Activated naive CD4-positive, alpha-beta T cell treated with anti-CD3 and anti-CD28 coated beads, Interleukin-2, amount 10 ng/mL, durations not matched to agents 7 days and 5 days (primary cell): ENCODE measurements at regions not wholly inside any gene's neighbourhood (a gene's known extent, or its start where the extent isn't known, plus 50 kb on each side); places are given as distances from the start of the nearest gene placed in this dataset.

ENCODE experiments used
- CTCF ChIA-PET: fragments of 350-600 bp; sonication (Branson Sonifier 250); formaldehyde crosslinking; loops from one replicate; lab custom pipeline; 2021; ENCODE audit warnings: antibody characterized with exemption; lab: Charles Lee
- DNase-seq: peaks from one replicate; pipeline ENCODE4 v3.0.0-alpha.2; 2020
- H3K27ac Mint-ChIP-seq: one replicate; pipeline ENCODE4 v1.8.0; 2021; ENCODE audit warnings: mild to moderate bottlenecking, moderate library complexity, mixed read lengths
- H3K27me3 Mint-ChIP-seq: one replicate; pipeline ENCODE4 v1.8.0; 2021; ENCODE audit warnings: mild to moderate bottlenecking, mixed read lengths
- H3K36me3 Mint-ChIP-seq: one replicate; pipeline ENCODE4 v1.8.0; 2021; ENCODE audit warnings: mixed read lengths
- H3K4me1 Mint-ChIP-seq: one replicate; pipeline ENCODE4 v1.8.0; 2021; ENCODE audit warnings: mixed read lengths
- H3K4me3 Mint-ChIP-seq: one replicate; pipeline ENCODE4 v1.8.0; 2021; ENCODE audit warnings: mild to moderate bottlenecking, moderate library complexity, mixed read lengths
- H3K9me3 Mint-ChIP-seq: one replicate; pipeline ENCODE4 v1.8.0; 2021; ENCODE audit warnings: mixed read lengths

DNA sequence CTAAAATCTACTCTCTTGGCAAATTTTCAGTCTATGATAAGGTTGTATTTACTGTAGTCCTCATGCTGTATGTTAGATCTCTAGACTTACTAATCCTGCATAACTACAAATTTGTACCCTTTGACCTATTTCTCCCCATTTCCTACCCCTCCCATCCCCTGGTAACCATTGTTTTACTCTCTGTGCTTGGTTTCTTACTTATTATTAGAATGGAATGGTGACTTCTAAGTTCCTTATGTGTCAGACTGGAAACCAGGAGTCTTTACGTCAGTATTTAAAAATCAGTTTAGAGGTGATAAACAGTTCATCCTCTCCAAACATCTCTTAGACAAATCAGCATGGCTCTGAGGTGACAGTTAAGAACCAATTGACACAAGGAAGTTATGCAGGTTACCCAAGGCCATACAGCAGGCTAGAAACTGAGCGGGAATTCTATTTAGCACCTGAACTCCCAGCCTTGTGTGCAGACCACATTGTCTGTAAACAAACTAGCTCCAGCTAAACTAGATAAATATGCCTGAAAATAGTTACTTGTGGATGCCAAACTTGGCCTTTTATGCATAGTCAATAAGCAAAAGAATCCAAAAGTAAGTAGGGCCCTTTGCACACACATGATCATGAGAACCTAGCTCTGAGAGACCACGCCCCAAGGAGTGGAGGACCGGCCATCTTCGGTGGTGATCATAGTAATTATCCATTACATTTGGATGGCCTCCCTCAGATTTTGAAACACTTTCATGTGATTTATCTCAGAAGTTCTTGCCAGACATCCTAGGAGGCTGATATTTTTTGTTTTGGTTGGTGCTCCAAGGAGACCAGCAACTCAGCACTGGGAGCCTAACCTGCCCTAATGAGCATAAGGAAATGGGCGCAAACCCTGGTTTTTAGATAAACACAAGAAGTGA is 72.3 kb upstream of the BOC start:
- DNase-seq, result no peak
- no peaks in the 10 kb centered on the region for H3K9me3 Mint-ChIP-seq
- no peaks in the 10 kb centered on the region for H3K4me1 Mint-ChIP-seq
- H3K27ac Mint-ChIP-seq, result no peak overlapping the region
- CTCF ChIA-PET, result no interaction called here
- H3K4me3 Mint-ChIP-seq, result no peak overlapping the region
- H3K27me3 Mint-ChIP-seq, result peaks cover 3% of the 10 kb centered on the region
- no peaks in the 10 kb centered on the region for H3K36me3 Mint-ChIP-seq

DNA sequence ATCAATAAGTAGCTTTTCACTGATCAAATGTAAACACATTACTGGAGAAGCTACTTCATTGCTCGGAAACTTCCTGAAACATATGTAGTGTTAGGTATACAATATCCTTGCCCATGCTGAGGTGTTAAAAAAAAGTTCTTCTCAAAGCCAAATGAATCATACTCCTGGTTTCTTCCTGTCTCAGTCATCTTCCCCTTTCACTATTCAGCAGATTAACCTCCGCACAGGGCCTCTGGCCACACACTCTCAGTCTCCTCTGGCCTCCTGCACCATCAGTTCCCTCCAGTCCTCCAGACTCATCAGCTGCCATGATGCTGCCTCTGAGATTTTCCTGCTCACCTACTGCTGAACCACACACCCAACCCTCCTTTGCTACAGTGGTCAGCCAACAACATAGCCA is 70.5 kb upstream of the BOC start:
- H3K27me3 Mint-ChIP-seq, result peaks cover 3% of the 10 kb centered on the region
- no peak overlapping the region for H3K4me3 Mint-ChIP-seq
- DNase-seq, result no peak
- H3K27ac Mint-ChIP-seq, result no peak overlapping the region
- no peaks in the 10 kb centered on the region for H3K36me3 Mint-ChIP-seq
- no peaks in the 10 kb centered on the region for H3K4me1 Mint-ChIP-seq
- no peaks in the 10 kb centered on the region for H3K9me3 Mint-ChIP-seq
- CTCF ChIA-PET, result no interaction called here

DNA sequence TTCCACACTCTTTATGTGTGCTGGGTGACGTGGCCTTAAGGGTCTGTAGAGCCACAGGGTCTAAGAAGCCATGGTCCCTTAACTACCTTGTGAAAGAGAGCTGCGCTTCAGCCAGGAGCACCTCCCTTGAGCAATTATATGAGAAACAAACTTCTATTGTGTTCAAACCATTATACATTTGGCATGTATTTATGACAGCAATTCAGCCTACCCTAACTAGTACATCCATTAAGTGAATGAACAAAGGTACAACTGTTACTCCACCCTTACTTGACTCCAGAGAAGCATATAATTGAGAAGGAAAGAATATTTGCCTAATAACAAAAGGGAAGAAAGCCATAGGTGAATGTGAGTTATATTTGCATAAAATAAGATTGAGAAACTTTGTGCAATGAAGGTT is 69.8 kb upstream of the BOC start:
- no peak overlapping the region for H3K4me3 Mint-ChIP-seq

DNA sequence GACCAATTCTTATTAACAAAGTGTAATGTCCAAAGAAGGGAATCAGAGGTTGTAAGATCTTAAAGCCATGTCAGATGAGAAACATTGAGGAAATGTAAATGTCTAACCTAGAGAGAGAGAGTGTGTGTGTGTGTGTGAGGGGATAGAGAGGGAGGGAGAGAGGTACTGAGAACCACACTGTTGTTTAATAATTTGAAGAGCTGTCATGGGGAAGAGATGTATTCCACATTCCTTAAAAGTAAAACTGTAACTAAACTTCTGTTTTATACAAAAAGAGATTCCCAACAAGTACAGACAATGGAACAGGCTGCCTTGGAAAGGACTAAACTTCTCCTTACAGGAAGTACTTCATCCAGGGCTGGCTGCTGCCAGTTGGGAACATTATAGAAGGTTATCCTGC is 68.9 kb upstream of the BOC start:
- no peak for DNase-seq
- H3K36me3 Mint-ChIP-seq, result no peaks in the 10 kb centered on the region
- H3K4me3 Mint-ChIP-seq, result no peak overlapping the region
- CTCF ChIA-PET, result interaction anchor here (0.9 kb wide), 1 partner anchor 146 kb away, joined by 4 read pairs; no protein-coding TSS in a partner anchor
- H3K27me3 Mint-ChIP-seq, result no peaks in the 10 kb centered on the region
- H3K27ac Mint-ChIP-seq, result no peak overlapping the region
- no peaks in the 10 kb centered on the region for H3K9me3 Mint-ChIP-seq
- no peaks in the 10 kb centered on the region for H3K4me1 Mint-ChIP-seq

More for the DNA sequence above, 69.8 kb upstream of the BOC start:
- H3K27me3 Mint-ChIP-seq, result peaks cover 3% of the 10 kb centered on the region
- H3K4me1 Mint-ChIP-seq, result no peaks in the 10 kb centered on the region
- CTCF ChIA-PET, result no interaction called here
- no peak overlapping the region for H3K27ac Mint-ChIP-seq
- DNase-seq, result no peak
- no peaks in the 10 kb centered on the region for H3K36me3 Mint-ChIP-seq
- H3K9me3 Mint-ChIP-seq, result no peaks in the 10 kb centered on the region

DNA sequence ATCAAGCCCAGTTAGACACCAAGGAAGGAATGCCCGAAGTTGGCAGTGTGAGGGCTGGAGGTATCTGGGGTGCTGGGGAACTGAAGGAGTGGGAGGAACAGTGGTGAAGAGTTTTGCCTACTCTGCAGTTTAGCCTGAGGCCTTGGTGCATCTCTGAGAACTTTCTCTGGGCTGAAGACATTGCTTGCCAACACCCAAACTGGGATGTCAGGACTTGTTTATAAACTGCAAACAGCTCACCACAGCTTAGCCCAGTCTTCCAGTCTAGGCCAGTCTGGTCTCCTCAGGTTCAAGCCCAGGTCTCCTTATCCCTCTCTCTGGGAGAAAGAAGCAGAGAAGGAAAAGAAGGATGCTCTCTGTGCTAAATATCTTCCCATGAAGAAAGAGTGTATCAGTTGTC is 68.0 kb upstream of the BOC start:
- CTCF ChIA-PET, result interaction anchor here (0.6 to 1.2 kb wide), 3 partner anchors 8 to 287 kb away, joined by 3 to 4 read pairs (median 3); no protein-coding TSS in a partner anchor
- no peak overlapping the region for H3K27ac Mint-ChIP-seq
- no peak for DNase-seq
- H3K9me3 Mint-ChIP-seq, result no peaks in the 10 kb centered on the region
- H3K4me1 Mint-ChIP-seq, result no peaks in the 10 kb centered on the region
- no peaks in the 10 kb centered on the region for H3K36me3 Mint-ChIP-seq
- no peak overlapping the region for H3K4me3 Mint-ChIP-seq
- no peaks in the 10 kb centered on the region for H3K27me3 Mint-ChIP-seq

DNA sequence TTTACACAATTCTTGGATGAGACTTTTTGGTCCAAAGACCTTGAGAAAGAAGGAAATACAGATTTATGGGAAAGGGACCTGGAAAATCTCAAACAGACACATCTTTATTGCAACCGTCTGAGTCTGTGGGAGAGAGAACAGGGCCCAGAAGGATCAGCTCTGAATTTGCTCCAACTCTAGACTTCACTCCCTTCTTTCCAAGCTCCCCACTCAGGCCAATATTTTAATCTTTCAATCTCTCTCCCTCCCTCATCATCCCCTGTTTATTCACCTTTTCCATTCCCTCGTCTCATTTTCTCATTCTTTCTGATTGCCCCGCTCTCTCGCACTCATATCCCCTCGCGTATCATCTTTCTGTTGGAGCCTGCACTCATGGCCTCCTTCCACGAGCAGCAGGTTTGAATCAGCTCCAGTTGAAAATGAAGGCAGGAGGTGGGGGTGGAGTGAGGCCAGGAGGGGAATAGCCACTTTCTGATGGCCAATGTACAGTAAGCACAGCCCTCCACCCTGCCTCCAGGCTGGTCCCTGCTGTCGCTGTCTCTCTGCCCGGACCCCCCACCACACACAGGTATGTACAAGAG is 63.6 kb upstream of the BOC start:
- H3K27me3 Mint-ChIP-seq, result no peaks in the 10 kb centered on the region
- no peak for DNase-seq
- H3K9me3 Mint-ChIP-seq, result no peaks in the 10 kb centered on the region
- CTCF ChIA-PET, result interaction anchor here (1.4 kb wide), 1 partner anchor 430 kb away, joined by 3 read pairs; no protein-coding TSS in a partner anchor
- no peaks in the 10 kb centered on the region for H3K36me3 Mint-ChIP-seq
- H3K27ac Mint-ChIP-seq, result no peak overlapping the region
- no peaks in the 10 kb centered on the region for H3K4me1 Mint-ChIP-seq
- no peak overlapping the region for H3K4me3 Mint-ChIP-seq

DNA sequence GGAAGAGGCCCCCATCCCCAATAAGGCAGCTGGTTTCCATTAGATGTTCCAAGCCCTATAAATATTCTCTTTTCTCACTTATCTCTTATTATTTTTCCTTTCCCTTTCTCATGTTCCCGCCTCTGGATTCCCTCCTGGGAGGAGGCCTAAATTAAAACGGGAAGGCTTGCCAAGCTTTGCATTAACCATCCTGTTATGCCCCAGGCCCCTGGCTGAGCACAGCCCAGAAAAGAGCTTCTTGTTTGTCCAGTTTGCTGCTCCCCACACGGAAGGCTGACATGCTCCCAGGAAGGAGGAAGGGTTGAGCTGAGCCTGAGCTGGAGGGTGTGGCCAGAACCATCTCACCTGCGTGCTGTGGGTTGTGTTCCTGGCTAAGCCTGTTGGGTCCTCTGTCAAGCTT is 63.1 kb upstream of the BOC start:
- CTCF ChIA-PET, result interaction anchor here (1.4 kb wide), 1 partner anchor 429 kb away, joined by 3 read pairs; no protein-coding TSS in a partner anchor
- Mint-ChIP-seq H3K27ac (no peak overlapping the region), H3K36me3 (no peaks in the 10 kb centered on the region), H3K4me1 (no peaks in the 10 kb centered on the region), H3K27me3 (no peaks in the 10 kb centered on the region), H3K9me3 (no peaks in the 10 kb centered on the region), H3K4me3 (no peak overlapping the region)
- no peak for DNase-seq

DNA sequence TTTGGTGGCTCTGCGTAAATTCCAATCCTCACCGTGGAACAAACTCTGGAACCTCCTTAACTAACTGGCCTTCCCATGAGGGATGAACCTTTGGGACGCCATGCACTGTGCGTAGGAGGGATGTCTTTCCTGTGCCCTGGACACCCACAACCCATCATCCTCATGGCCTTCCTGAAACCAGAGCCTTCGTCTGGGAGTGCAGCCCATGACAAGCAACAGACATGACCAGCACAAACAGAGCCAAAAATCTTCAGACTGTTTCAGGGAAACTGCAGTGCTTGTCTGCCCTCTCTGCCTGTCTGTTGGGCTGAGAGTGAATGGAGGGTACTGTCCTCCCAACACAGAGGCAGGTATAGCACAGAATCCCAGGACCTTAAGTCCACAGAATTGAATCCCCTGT is 61.1 kb upstream of the BOC start:
- no peak overlapping the region for H3K27ac Mint-ChIP-seq
- H3K27me3 Mint-ChIP-seq, result no peaks in the 10 kb centered on the region
- no peak for DNase-seq
- H3K4me3 Mint-ChIP-seq, result no peak overlapping the region
- no peaks in the 10 kb centered on the region for H3K4me1 Mint-ChIP-seq
- H3K36me3 Mint-ChIP-seq, result no peaks in the 10 kb centered on the region
- no peaks in the 10 kb centered on the region for H3K9me3 Mint-ChIP-seq
- CTCF ChIA-PET, result no interaction called here

DNA sequence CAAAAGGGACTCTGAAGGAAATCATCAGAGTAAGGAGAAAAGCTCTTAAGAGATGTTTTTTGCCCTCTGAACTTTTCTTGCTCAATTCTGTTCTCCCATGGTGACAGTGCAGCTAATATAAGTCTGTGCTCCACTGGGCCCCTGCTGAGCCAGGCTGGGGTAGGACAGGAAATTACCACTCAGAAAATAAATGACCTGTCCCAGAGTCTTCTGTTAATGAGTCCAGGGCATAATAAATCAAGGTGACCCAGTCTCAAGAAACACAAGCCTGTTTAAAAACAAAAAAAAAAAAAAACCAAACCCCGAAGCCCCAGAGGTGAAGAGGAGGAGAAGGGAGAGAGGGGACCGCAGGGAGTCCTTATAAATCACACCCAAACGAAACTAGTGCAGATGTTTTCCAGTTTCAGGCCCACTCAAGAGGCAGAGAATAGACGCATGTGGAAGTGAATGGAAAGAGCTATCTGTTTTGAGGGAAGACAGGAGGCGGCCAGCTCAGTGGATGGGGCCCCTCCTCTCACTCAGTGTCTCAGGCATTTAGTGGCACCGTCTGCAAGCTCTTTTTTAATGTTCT is 59.8 kb upstream of the BOC start:
- Mint-ChIP-seq H3K27me3 (no peaks in the 10 kb centered on the region), H3K4me1 (no peaks in the 10 kb centered on the region), H3K27ac (no peak overlapping the region), H3K9me3 (no peaks in the 10 kb centered on the region), H3K4me3 (no peak overlapping the region), H3K36me3 (no peaks in the 10 kb centered on the region)
- no peak for DNase-seq
- CTCF ChIA-PET, result no interaction called here

DNA sequence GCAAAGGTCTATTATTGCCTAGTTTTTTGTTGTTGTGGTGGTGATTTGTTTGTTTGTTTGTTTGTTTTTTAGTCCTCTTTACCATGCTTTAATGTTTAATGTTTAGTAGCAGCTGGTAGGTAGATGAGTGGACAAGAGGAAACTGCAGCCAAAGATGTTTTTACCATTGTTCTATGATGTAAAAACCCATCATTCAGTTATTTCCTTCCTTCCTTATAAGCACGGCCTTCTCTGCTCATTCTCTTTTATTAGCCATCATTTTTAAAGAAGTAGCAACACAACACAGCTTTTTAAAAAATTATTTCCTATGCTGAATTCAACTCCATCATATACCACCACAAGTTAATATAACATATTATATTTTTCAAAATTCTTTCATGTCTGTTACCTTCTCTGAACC is 58.5 kb upstream of the BOC start:
- H3K27ac Mint-ChIP-seq, result no peak overlapping the region
- CTCF ChIA-PET, result no interaction called here
- H3K9me3 Mint-ChIP-seq, result no peaks in the 10 kb centered on the region
- no peaks in the 10 kb centered on the region for H3K4me1 Mint-ChIP-seq
- no peak for DNase-seq
- no peaks in the 10 kb centered on the region for H3K27me3 Mint-ChIP-seq
- H3K4me3 Mint-ChIP-seq, result no peak overlapping the region
- no peaks in the 10 kb centered on the region for H3K36me3 Mint-ChIP-seq

DNA sequence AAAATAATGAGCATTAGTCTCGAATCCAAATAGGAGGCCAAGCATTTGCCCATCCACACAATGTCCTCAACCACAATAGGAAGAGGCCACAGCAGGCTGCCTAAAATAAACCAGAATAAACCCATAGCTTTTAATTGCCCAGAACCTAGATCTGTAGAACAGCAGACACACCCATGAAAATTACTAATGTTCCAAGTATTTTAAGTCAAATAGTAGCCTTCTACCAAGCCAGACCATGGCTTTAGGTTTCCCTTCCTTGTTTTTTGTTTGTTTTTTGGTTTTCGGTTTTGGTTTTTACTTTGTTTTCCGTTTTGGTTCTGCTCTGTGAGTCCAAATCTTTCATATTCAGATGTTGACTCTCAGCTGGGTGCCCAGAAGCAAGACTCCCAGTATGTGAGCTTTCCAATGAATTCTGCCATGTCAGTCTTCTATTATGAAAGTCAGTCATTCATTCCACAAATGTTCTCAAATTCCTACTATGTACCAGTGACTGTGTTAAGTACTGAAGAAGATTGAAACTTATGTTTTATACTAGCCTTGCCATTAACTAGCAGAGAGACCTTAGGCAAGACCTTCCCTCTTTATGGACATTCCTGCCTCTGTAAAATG is 57.8 kb upstream of the BOC start:
- H3K4me1 Mint-ChIP-seq, result no peaks in the 10 kb centered on the region
- H3K27me3 Mint-ChIP-seq, result no peaks in the 10 kb centered on the region
- H3K36me3 Mint-ChIP-seq, result no peaks in the 10 kb centered on the region
- no peak for DNase-seq
- no peak overlapping the region for H3K4me3 Mint-ChIP-seq
- no peaks in the 10 kb centered on the region for H3K9me3 Mint-ChIP-seq
- no peak overlapping the region for H3K27ac Mint-ChIP-seq
- CTCF ChIA-PET, result no interaction called here

DNA sequence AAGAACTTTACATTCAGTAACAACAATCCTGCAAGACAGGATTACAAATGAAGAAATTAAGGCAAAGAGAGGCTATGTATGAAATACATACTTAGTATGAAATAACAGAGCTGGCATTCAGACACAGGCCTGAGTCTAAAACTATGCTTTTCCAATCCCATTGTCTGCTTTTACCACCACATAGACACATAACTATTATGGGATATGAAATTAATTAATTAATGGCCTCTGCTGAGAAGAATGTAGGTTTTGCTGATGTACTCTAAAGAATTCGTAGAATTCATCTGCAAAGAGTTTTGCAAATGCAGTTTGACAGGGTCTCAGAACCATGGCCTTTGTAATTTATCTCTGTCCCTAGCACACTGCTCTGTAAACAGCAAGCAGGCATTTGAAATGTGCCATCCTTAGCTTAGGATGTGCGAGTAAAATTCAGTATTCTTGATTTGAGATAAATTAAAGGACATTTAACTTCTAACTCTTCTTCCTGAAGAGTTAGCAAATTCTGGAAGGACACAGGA is 54.5 kb upstream of the BOC start:
- CTCF ChIA-PET, result no interaction called here
- no peaks in the 10 kb centered on the region for H3K36me3 Mint-ChIP-seq
- H3K9me3 Mint-ChIP-seq, result no peaks in the 10 kb centered on the region
- H3K27ac Mint-ChIP-seq, result no peak overlapping the region
- no peak overlapping the region for H3K4me3 Mint-ChIP-seq
- H3K27me3 Mint-ChIP-seq, result peaks cover 4% of the 10 kb centered on the region
- no peaks in the 10 kb centered on the region for H3K4me1 Mint-ChIP-seq
- no peak for DNase-seq

DNA sequence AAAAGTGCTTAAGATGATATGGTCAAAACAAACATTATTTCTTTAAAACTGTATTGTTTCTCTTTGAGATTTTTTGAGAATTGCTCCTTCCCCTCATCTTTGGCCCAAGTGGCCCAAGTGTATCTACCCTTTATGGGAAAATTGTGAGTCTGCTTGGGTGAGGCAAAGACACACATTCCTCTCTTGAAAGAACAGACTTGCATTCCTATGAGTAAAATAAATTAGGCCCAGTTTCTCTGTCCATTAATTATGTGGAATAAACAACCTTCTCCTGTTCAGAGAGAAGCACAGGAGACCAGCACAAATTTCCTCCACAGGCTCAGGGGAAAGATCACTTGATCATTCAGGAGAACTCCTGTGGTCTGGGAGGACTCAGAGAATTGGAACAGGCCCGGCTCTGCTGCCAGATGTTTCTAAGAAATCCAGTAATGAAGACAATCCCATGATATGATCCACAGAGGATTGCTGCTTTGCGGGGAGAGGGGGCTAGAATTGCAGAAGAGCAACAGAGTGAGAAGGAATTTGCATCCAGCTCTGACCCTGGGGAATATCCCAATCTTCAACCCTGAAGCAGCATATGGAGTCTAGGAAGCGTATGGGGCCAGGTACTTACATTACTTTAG is 53.8 kb upstream of the BOC start:
- no peaks in the 10 kb centered on the region for H3K4me1 Mint-ChIP-seq

DNA sequence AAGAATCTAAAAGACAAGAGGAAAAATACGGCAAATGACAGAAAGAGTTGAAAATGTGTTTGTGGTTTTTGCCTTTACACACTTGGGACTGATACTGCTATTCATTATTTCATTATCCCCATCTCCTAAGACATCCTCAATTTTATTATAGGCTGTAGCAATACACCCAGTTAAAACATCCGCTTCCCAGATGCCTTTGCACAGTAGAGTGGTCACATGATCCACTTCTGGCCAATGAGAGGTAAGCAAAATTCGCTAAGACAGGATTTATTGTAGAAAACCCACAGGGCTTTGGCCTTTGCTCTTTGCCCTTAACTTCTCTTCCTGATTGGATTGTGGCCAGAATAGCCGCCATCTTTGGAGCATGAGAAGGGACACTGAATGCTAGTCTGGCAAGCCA is 53.2 kb upstream of the BOC start:
- Mint-ChIP-seq H3K27ac (no peak overlapping the region), H3K4me1 (no peaks in the 10 kb centered on the region), H3K27me3 (peaks cover 4% of the 10 kb centered on the region), H3K36me3 (no peaks in the 10 kb centered on the region), H3K9me3 (no peaks in the 10 kb centered on the region), H3K4me3 (no peak overlapping the region)
- no peak for DNase-seq
- CTCF ChIA-PET, result no interaction called here

More for the DNA sequence above, 53.8 kb upstream of the BOC start:
- Mint-ChIP-seq H3K9me3 (no peaks in the 10 kb centered on the region), H3K27me3 (peaks cover 4% of the 10 kb centered on the region), H3K27ac (no peak overlapping the region), H3K36me3 (no peaks in the 10 kb centered on the region), H3K4me3 (no peak overlapping the region)
- DNase-seq, result no peak
- CTCF ChIA-PET, result no interaction called here
